ENCODE measurements at regions not wholly inside any gene's neighbourhood (a gene's known extent, or its start where the extent isn't known, plus 50 kb on each side); places are given as distances from the start of the nearest gene placed in this dataset.

DNA sequence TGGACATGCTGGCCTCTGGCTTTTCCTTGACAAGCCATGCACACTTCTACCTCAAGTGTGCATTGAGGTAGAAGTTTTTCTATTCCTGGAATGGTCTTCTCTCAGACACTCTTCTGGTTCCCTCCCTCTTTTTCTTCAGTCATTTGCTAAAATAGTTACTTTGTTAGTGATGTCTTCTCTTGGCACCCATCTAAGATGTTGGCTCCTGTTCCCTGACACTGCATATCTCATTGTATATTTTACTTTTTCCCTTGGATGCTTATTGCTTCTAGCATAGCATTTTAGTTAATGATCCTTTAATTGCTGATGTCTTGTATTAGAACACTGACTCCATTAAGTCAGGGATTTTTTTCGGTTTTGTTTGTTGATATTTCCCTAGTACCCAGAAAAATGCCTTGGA lies 758.7 kb upstream of the NRSN1 start:
- TF ChIP-seq, protein P1, sequence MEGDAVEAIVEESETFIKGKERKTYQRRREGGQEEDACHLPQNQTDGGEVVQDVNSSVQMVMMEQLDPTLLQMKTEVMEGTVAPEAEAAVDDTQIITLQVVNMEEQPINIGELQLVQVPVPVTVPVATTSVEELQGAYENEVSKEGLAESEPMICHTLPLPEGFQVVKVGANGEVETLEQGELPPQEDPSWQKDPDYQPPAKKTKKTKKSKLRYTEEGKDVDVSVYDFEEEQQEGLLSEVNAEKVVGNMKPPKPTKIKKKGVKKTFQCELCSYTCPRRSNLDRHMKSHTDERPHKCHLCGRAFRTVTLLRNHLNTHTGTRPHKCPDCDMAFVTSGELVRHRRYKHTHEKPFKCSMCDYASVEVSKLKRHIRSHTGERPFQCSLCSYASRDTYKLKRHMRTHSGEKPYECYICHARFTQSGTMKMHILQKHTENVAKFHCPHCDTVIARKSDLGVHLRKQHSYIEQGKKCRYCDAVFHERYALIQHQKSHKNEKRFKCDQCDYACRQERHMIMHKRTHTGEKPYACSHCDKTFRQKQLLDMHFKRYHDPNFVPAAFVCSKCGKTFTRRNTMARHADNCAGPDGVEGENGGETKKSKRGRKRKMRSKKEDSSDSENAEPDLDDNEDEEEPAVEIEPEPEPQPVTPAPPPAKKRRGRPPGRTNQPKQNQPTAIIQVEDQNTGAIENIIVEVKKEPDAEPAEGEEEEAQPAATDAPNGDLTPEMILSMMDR (IDR thresholded peaks at IDR 0.05): no peak
- TF ChIP-seq POLR2A (IDR thresholded peaks at IDR 0.05): no peak
